Lung (tissue), 11 donors: ENCODE measurements at regions not wholly inside any gene's neighbourhood (a gene's known extent, or its start where the extent isn't known, plus 50 kb on each side); places are given as distances from the start of the nearest gene placed in this dataset.
A peak's percentile ranks its signal among the peaks of the same experiment; 100 is the strongest.

Experiments used
- ATAC-seq: fragments of 200-7000 bp; cut with Tn5 transposase; one replicate; pipeline ENCODE4 v1.9.1; 2020; ENCODE audit warnings: moderate number of reproducible peaks; ENCODE audit not compliant: insufficient read depth, low FRiP score
- DNase-seq, 3 donors: peaks; one replicate each; pipeline ENCODE4 v3.0.0-alpha.2; 2013 to 2017
- H3K27ac ChIP-seq, 2 donors: one replicate each; pipeline ENCODE4 v1.5.1; 2013; ENCODE audit warnings: mild to moderate bottlenecking in 2 of 2, moderate library complexity in 2 of 2, control low read depth in 1 of 2, inconsistent platforms in 1 of 2, low read depth in 1 of 2, low read length in 1 of 2
- H3K27me3 ChIP-seq, 3 donors: one replicate each; pipeline ENCODE4 v1.5.1; 2013; ENCODE audit warnings: low read length in 2 of 3; ENCODE audit not compliant: control insufficient read depth in 3 of 3, insufficient read depth in 3 of 3
- H3K36me3 ChIP-seq, 4 donors: one replicate each; pipeline ENCODE4 v1.5.1; 2013; ENCODE audit warnings: low read length in 4 of 4, mild to moderate bottlenecking in 1 of 4, moderate library complexity in 1 of 4; ENCODE audit not compliant: control insufficient read depth in 4 of 4, insufficient read depth in 4 of 4
- H3K4me1 ChIP-seq, 5 donors: one replicate each; pipeline ENCODE4 v1.5.1; 2013; ENCODE audit warnings: low read length in 5 of 5, mild to moderate bottlenecking in 2 of 5, moderate library complexity in 1 of 5; ENCODE audit not compliant: control insufficient read depth in 5 of 5, insufficient read depth in 5 of 5
- H3K4me3 ChIP-seq: one replicate; pipeline ENCODE4 v1.5.1; 2013; ENCODE audit warnings: mild to moderate bottlenecking, control low read depth, moderate library complexity
- H3K9ac ChIP-seq, 2 donors: one replicate each; pipeline ENCODE4 v1.5.1; 2013; ENCODE audit warnings: low read length in 2 of 2, control low read depth in 1 of 2; ENCODE audit not compliant: insufficient read depth in 1 of 2
- H3K9me3 ChIP-seq, 4 donors: one replicate each; pipeline ENCODE4 v1.5.1; 2013; ENCODE audit warnings: low read length in 3 of 4, mild to moderate bottlenecking in 1 of 4, moderate library complexity in 1 of 4; ENCODE audit not compliant: control insufficient read depth in 4 of 4, insufficient read depth in 3 of 4
- CTCF ChIP-seq: IDR thresholded peaks from 2 replicates; pipeline ENCODE4 v1.5.1; 2012; ENCODE audit warnings: mild to moderate bottlenecking; ENCODE audit errors: control extremely low read depth, extremely low read depth
- WGBS, 2 donors: extraction: QIAGEN DNeasy Blood & Tissue Kit; methylation state at CpG; one replicate each; pipeline ENCODE4 v1.1.7; 2013; 5-methylcytosine and 5-hydroxymethylcytosine counted together
- donor health status: control.
- donor health status: control.
- donor health status: Bipolar disorder and iron deficiency.
- donor health status: healthy.
- donor health status: DM: yes; HTN: yes; CAD: no.

- no peaks in the 10 kb centered on the region for H3K27me3 ChIP-seq
- no peaks in the 10 kb centered on the region for H3K36me3 ChIP-seq
- H3K4me3 ChIP-seq = no peak overlapping the region
- TF ChIP-seq CTCF = no peak
- H3K4me1 ChIP-seq = peaks cover 0 to 2% (median 0%) of the 10 kb centered on the region in 5 donors
- DNase-seq (no peak), ATAC-seq (no peak)
- no peak overlapping the region for H3K27ac ChIP-seq
- no peak overlapping the region for H3K9ac ChIP-seq
- no peaks in the 10 kb centered on the region for H3K9me3 ChIP-seq
- 84 to 85% methylated on average over 4 of the region's 4 CpGs for WGBS, 2 donors
Observed at GRCh38 chr6:121847806-121848522, 412.5 kb downstream of the GJA1 start.

GRCh38 chr6:121848523-121849255 is 413.2 kb downstream of the GJA1 start:
- Histone ChIP-seq H3K4me3 (no peak overlapping the region), H3K27ac (no peak overlapping the region), H3K36me3 (no peaks in the 10 kb centered on the region), H3K9ac (no peak overlapping the region), H3K27me3 (no peaks in the 10 kb centered on the region), H3K9me3 (no peaks in the 10 kb centered on the region), H3K4me1 (peaks cover 0 to 2% (median 0%) of the 10 kb centered on the region in 5 donors)
- ATAC-seq (no peak), DNase-seq (no peak)
- WGBS, 2 donors = 78 to 85% methylated on average over 6 of the region's 6 CpGs
- no peak for TF ChIP-seq CTCF

- TF ChIP-seq CTCF = peak; percentile 43
- DNase-seq = peak; percentile 60 to 81 (median 79)
- Histone ChIP-seq H3K9me3 (no peaks in the 10 kb centered on the region), H3K27ac (no peak overlapping the region), H3K27me3 (no peaks in the 10 kb centered on the region), H3K4me1 (peaks cover 0 to 2% (median 0%) of the 10 kb centered on the region in 5 donors), H3K4me3 (no peak overlapping the region), H3K9ac (no peak overlapping the region), H3K36me3 (no peaks in the 10 kb centered on the region)
- WGBS, 2 donors = 45 to 46% methylated on average over 5 of the region's 5 CpGs
- ATAC-seq = peak; percentile 35
Observed at GRCh38 chr6:121849477-121849876, 414.0 kb downstream of the GJA1 start.
